GM21717 (cell line): ENCODE measurements at regions not wholly inside any gene's neighbourhood (a gene's known extent, or its start where the extent isn't known, plus 50 kb on each side); places are given as distances from the start of the nearest gene placed in this dataset.
"Not testable (repeated sequence)": the region's sequence is repeated elsewhere in the genome, so short reads cannot be mapped to it uniquely, and the experiment has no call there.

Experiments used
- ATAC-seq: cut with Tn5 transposase; IDR thresholded peaks from one replicate; pipeline ENCODE4 v1.9.1; 2021; ENCODE audit warnings: mild to moderate bottlenecking, moderate library complexity; ENCODE audit not compliant: unreplicated experiment

GRCh38 chr5:25458628-25459027, 813.9 kb upstream of the CDH10 start:
- no peak for ATAC-seq

DNA sequence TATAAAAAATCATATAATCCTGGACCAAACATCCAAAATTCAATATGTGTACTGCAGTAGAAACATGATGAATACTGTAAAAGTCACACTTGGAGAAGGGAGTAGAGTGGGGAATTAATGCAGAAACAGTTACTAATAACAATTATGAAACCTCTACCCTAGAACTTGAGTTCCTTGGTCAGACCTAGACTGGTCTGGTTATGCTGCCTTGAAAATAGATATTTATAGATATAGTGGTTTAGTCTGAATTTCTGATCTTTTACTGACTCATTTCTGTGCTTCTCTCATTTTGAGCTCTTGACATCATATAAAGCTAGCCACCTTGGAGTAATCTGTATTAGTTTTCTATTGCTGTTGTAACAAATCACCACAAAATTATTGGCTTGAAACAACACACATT, 808.7 kb upstream of the CDH10 start:
- ATAC-seq, result no peak

GRCh38 chr5:25451294-25451693, 806.5 kb upstream of the CDH10 start:
- no peak for ATAC-seq

DNA sequence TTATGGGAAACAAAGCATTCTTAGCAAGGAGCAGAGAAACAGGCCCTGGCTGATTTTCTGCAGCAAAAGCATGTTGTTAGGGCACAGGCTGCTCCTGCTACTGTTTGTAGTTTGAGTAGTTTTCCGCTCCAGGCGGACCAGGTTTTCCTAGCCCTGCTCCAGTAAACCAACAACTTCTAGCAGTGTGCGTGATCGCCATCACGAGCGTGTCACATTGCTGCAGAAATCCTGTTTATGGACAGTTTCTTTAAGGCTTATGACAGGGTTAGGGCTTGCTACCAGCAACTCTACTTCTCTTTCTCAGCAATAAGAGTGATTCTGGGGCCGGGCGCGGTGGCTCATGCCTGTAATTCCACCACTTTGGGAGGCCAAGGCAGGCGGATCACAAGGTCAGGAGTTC, 803.9 kb upstream of the CDH10 start:
- no peak for ATAC-seq

DNA sequence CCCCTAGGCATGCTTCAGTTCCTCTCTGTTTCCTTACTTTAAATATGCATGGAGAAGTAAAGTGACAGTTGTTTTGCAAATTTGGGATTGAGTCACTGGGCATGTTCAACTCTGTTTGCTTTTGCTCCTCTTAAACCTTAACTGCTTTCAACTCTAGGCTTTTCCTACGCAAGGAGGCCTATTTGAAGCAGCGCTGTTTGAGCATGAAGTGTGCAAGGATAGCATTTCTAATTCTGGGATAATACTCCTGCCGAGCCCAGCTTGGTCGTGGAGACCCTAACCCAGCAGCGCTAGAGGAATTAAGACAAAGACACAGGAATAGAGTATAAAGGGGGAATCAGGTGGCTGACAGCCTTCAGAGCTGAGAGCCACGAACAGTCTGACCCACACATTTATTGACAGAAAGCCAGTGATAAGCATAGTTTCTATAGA, 803.4 kb upstream of the CDH10 start:
- ATAC-seq, result no peak

GRCh38 chr5:25446061-25446420, 801.3 kb upstream of the CDH10 start:
- not testable (repeated sequence) for ATAC-seq

DNA sequence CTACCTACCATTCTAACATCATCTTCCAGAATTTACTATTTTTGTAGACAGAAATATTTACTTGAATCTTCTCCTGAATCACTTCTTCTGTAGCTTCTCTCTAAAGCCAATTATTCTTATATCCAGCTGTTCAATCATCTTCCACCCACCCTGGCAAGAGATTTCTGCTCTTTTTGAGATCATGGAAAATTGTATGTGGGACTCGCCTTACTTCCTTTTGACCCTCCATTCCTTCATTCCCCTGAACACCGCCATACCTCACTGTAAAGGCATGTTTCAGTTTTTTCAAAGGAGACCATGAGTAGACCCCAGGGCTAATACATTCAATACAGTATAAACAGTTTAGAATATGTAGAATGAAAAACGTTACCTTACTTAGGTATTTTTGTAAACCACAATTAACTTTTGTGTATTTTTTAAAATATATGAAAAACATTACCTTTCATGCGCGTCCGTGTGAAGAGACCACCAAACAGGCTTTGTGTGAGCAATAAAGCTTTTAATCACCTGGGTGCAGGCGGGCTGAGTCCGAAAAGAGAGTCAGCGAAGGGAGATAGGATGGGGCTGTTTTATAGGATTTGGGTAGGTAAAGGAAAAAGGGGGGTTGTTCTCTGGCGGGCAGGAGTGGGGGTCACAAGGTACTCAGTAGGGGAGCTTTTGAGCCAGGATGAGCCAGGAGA, 800.7 kb upstream of the CDH10 start:
- ATAC-seq, result not testable (repeated sequence)

DNA sequence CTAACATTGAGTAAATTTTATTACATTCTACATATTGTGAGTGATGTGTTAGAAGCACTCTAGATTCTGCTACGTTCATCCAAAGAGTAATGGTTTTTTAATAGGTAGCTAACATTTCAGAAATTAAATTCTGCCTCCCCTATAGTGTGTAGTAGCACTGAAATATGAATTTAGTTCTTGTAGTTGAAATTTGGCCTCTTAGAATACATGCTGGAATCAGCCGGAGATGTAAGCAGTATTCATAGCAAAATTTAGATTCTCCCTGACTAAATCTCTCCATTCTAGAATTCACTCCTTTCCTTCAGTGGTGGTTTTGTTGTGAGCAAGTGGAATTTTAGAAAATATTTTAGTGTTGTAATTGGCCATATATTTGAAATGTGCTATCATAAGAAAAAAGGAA, 799.9 kb upstream of the CDH10 start:
- no peak for ATAC-seq

DNA sequence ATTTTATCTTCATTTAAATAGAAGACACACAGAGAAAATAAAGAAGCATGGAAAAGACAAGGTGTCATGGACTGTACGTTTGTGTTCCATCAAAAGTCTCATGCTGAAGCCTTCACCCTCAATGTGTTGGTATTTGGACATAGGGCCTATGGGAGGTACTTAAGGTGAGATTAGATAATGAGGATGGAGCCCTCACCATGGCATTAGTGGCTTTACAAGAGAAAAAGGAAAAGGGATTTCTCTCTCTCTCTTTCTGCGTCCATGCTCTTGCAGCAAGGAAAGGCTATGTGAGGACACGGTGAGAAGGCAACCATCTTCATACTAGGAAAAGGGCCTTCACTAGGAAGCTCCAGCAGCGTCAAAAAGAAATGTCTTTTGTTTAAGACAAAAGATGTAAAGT, 797.0 kb upstream of the CDH10 start:
- ATAC-seq, result no peak

DNA sequence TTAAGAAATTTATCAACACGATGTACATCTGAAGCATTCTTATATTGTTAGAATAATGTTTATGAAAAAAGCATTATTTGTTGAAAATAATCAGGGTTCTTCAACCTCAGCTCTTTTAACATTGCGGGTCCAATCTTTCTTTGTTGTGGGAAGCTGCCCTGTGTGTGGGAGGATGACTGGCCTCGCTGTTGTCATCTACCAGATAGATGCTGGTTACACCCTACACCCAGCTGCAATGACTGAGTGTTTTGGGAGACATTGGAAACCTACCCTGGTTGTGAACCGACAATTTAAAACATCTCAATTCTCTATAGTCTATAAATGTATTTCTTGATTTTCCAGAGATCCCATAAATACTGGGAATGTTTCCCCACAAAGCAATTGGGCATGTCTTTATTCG, 794.2 kb upstream of the CDH10 start:
- ATAC-seq, result no peak

DNA sequence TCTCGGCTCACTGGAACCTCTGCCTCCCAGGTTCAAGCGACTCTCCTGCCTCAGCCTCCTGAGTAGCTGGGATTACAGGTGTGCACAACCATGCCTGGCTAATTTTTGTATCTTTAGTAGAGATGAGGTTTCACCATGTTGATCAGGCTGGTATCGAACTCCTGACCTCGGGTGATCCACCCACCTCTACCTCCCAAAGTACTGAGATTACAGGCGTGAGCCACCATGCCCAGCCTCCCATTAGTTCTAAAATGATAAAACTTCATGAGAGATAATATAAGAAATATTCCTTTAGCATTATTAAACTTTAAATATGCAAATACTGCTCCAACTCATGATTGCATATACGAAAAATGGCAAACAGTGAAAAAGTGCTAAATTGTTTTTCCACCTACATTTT, 793.6 kb upstream of the CDH10 start:
- ATAC-seq, result not testable (repeated sequence)

GRCh38 chr5:25436452-25436851, 791.7 kb upstream of the CDH10 start:
- ATAC-seq, result no peak

DNA sequence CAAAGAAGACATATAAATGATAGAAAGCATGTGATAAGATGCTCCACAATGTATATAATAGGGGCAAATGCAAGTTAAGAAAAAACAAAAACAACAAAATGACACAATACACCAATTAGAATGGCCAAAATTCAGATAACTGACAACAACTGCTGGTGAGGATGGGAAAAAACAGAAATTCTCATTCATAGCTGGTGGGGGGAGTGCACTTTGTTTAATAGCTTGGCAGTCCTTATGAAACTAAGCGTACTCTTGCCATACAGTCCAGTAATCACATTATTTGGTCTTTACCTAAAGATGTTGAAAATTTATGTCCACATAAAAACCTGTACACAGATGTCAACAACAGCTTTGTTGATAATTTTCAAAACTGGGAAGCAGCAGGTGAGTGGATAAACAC, 791.1 kb upstream of the CDH10 start:
- no peak for ATAC-seq

- no peak for ATAC-seq
Observed at GRCh38 chr5:25427240-25427639, 782.5 kb upstream of the CDH10 start.

GRCh38 chr5:25423271-25423670, 778.5 kb upstream of the CDH10 start:
- ATAC-seq, result no peak

DNA sequence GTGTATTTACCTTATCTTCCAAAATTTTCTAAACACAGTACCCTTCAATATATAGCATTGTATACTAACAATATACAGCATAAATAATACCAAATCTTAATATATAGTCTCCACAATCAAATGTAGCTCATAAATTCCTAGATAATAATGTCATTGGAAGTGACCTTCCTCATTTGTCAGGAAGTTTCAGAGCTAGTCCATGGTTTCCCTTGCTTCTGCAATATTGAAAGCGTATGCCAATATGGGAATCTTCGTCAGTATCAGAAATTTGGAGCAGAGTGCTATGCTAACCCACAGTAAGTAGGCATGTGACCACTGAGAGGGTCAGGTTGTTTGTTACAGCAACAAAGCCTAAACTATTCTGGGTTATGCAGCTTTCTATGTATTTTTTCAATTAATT, 774.9 kb upstream of the CDH10 start:
- no peak for ATAC-seq

DNA sequence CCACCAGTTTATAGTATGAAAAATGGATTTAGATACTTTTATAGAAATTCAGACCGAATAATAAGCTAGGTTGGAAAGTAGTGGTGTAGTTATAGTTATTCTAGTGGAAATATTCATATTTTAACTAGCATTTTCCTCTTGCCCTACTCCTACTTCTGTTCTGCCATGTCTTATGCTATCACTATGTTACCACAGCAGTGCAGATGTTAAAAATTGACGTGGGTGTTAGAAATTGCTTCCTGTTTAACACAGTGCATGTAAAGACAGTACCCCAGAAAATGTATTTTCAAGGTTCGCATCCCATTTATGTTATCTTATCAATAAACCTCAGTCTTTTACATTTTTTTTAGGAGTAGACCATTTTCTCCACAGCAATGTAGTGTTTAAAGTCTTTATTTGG, 774.2 kb upstream of the CDH10 start:
- ATAC-seq, result no peak

- ATAC-seq, result no peak
Observed at GRCh38 chr5:25418319-25418859, 773.6 kb upstream of the CDH10 start.

- ATAC-seq, result no peak
Observed at GRCh38 chr5:25416960-25417359, 772.2 kb upstream of the CDH10 start.

GRCh38 chr5:25415970-25416369, 771.2 kb upstream of the CDH10 start:
- no peak for ATAC-seq

DNA sequence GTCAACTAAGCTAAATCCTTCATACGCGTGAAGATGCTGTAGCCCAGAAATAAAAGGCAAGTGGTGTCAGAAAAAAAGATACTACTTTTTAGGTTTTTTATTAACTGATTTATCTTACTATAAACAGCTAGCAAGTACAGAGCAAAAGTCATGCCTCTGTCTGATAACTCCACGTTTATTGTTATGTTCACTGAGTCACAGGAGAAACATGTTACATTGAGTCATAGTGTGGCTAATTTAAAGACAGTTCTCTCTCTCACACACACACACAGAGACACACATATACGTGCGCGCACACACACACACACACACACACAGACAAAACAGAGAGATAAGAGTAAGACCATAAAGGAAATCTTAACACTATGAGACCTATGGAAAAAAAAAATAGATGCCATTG, 770.0 kb upstream of the CDH10 start:
- ATAC-seq, result no peak

DNA sequence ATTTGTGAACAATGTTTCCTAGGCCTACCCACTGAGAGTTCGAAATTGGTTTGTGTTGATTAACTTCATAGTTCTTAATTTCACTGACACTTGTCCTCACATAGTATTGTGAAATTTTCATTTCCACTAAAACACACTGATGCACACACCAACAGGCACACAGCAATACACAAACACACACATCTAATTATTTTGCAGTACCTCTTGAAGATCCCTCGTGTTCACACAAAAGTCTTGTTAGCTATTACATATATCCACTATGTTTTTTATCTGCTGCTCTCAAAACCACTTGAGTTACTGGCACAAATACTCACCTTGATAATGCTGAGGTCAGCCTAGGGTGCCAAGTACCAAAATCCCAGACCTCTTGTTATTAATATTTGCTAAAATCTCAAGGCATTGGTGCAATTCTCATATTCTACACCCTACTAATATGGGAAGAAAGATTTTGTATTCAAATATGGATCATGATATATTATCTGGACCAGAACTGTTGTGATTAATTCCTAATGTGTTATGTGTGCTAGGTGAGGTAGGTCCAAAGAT, 767.4 kb upstream of the CDH10 start:
- ATAC-seq, result no peak

DNA sequence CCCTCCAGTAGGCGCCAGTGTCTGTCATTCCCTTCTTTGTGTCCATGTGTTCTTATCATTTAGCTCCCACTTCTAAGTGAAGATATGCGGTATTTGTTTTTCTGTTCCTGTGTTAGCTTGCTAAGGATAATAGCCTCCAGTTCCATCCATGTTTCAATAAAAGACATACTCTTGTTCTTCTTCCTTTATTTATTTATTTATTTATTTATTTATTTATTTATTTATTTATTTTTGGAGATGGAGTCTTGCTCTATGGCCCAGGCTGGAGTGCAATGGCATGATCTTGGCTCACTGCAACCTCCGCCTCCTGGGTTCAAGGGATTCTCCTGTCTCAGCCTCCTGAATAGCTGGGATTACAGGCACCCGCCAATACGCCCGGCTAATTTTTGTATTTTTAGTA, 762.6 kb upstream of the CDH10 start:
- not testable (repeated sequence) for ATAC-seq
